ENCODE measurements at regions not wholly inside any gene's neighbourhood (a gene's known extent, or its start where the extent isn't known, plus 50 kb on each side); places are given as distances from the start of the nearest gene placed in this dataset.

DNA sequence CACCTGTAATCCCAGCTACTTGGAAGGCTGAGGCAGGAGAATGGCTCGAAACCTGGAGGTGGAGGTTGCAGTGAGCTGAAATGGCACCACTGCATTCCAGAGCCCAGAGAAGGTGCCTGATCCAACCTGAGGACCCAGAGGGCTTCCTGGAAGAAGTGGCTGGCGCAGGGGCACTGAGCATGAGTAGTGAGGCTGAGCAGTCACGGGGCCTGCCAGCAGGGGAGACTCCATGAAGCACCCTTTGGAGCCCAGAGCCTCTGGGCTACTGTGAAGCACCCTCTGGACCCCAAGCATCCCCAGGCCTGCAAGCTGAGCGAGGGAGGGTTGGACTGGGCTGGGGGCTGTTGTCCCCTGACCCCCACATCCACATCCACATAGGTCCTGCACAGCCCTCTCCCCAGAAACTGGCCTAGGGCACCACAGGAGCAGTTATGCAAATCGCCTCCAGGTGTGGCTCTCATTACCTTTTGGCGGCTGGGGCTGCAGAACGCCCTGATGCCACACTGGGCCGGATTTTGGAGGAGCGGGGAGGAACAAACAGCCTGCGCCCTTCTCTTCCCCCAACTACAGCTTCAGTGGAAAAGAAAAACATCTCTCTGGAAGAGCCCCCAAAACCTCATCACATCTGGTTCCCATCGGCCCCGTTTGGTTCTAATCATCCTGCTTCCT lies 78.2 kb upstream of the TARDBP start:
- Histone ChIP-seq H3K9me3 (ENCODE audit: insufficient read depth, low read length, severe bottlenecking) (no peaks in the 10 kb centered on the region), H3K27me3 (ENCODE audit: insufficient read depth, low read length, poor library complexity) (peaks cover 14% of the 10 kb centered on the region), H4K20me1 (ENCODE audit: insufficient read depth, low read length) (peaks cover 26% of the 10 kb centered on the region), H3K4me1 (ENCODE audit: insufficient read depth, low read length) (peaks cover 24% of the 10 kb centered on the region), H3K9ac (ENCODE audit: low read depth, low read length) (no peak overlapping the region), H3K36me3 (ENCODE audit: insufficient read depth, low read length) (no peaks in the 10 kb centered on the region), H2AFZ (ENCODE audit: low read depth, low read length) (no peak overlapping the region), H3K27ac (ENCODE audit: low read length) (no peak overlapping the region), H3K4me3 (ENCODE audit: low read depth in 1 of 2, low read length in 2 of 2) (no peak overlapping the region), H3K4me2 (ENCODE audit: insufficient read depth, low read length) (no peak overlapping the region), H3K79me2 (ENCODE audit: insufficient read depth, low read length) (no peaks in the 10 kb centered on the region)
- ATAC-seq (ENCODE audit: insufficient read depth, low read depth) (no peak), DNase-seq (no peak)
- no peak for TF ChIP-seq EZH2 (IDR thresholded peaks at IDR 0.05; ENCODE audit: borderline replicate concordance, low read depth, low read length, severe bottlenecking)
- TF ChIP-seq, protein P1, sequence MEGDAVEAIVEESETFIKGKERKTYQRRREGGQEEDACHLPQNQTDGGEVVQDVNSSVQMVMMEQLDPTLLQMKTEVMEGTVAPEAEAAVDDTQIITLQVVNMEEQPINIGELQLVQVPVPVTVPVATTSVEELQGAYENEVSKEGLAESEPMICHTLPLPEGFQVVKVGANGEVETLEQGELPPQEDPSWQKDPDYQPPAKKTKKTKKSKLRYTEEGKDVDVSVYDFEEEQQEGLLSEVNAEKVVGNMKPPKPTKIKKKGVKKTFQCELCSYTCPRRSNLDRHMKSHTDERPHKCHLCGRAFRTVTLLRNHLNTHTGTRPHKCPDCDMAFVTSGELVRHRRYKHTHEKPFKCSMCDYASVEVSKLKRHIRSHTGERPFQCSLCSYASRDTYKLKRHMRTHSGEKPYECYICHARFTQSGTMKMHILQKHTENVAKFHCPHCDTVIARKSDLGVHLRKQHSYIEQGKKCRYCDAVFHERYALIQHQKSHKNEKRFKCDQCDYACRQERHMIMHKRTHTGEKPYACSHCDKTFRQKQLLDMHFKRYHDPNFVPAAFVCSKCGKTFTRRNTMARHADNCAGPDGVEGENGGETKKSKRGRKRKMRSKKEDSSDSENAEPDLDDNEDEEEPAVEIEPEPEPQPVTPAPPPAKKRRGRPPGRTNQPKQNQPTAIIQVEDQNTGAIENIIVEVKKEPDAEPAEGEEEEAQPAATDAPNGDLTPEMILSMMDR (IDR thresholded peaks at IDR 0.05; ENCODE audit: borderline replicate concordance, extremely low read depth, low read length, poor library complexity, severe bottlenecking): no peak

DNA sequence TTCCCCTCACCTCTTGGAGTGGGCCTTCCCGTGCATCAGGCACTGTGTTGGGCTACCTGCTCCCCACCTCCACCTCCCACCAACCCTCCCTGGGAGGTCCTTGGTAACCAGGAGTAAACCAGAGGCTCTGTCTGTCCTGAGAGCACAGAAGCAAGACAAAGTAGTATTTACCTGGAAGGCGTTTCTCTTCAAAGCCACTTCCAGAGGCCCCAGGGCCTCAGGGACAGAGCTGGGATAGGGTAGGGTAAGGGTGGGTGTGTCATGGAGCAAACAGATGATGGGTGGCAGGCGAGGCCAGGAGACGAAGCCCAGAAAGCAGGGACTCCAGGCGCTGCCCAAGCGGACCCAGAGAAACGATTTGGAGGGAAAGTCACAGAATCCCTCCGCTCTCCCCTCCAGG lies 77.2 kb upstream of the TARDBP start:
- Histone ChIP-seq H3K4me3 (ENCODE audit: low read depth in 1 of 2, low read length in 2 of 2) (no peak overlapping the region), H3K79me2 (ENCODE audit: insufficient read depth, low read length) (no peaks in the 10 kb centered on the region), H3K9me3 (ENCODE audit: insufficient read depth, low read length, severe bottlenecking) (no peaks in the 10 kb centered on the region), H2AFZ (ENCODE audit: low read depth, low read length) (no peak overlapping the region), H3K36me3 (ENCODE audit: insufficient read depth, low read length) (no peaks in the 10 kb centered on the region), H3K4me2 (ENCODE audit: insufficient read depth, low read length) (no peak overlapping the region), H3K27ac (ENCODE audit: low read length) (no peak overlapping the region), H3K9ac (ENCODE audit: low read depth, low read length) (no peak overlapping the region), H3K27me3 (ENCODE audit: insufficient read depth, low read length, poor library complexity) (peaks cover 14% of the 10 kb centered on the region), H4K20me1 (ENCODE audit: insufficient read depth, low read length) (peaks cover 32% of the 10 kb centered on the region), H3K4me1 (ENCODE audit: insufficient read depth, low read length) (peaks cover 34% of the 10 kb centered on the region)
- no peak for DNase-seq
- no peak for ATAC-seq (ENCODE audit: insufficient read depth, low read depth)
- TF ChIP-seq, protein P1 (IDR thresholded peaks at IDR 0.05; ENCODE audit: borderline replicate concordance, extremely low read depth, low read length, poor library complexity, severe bottlenecking): no peak
- TF ChIP-seq EZH2 (IDR thresholded peaks at IDR 0.05; ENCODE audit: borderline replicate concordance, low read depth, low read length, severe bottlenecking): no peak

DNA sequence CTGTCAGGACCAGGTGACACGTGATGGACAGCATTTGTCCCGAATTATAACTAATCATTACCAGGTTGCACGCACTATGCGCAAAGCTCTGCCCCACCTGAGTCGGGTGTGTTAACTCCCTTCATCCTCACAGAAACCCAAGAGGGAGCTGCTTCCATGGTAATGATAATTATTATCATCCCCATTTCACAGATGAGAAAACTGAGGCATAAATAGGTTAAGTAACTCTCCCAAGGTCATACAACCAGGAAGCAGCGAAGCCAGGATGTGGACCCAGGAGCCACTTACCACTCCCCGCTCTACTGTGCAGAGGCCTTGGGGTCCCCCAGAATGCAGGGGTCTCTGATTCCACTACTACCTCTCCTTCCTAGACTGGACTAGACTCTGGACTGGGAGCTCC lies 76.7 kb upstream of the TARDBP start:
- Histone ChIP-seq H3K36me3 (ENCODE audit: insufficient read depth, low read length) (no peaks in the 10 kb centered on the region), H3K27ac (ENCODE audit: low read length) (no peak overlapping the region), H3K9ac (ENCODE audit: low read depth, low read length) (no peak overlapping the region), H3K4me3 (ENCODE audit: low read depth in 1 of 2, low read length in 2 of 2) (no peak overlapping the region), H3K4me2 (ENCODE audit: insufficient read depth, low read length) (no peak overlapping the region), H4K20me1 (ENCODE audit: insufficient read depth, low read length) (peaks cover 36% of the 10 kb centered on the region), H3K27me3 (ENCODE audit: insufficient read depth, low read length, poor library complexity) (peaks cover 14% of the 10 kb centered on the region), H3K79me2 (ENCODE audit: insufficient read depth, low read length) (no peaks in the 10 kb centered on the region), H3K4me1 (ENCODE audit: insufficient read depth, low read length) (peaks cover 39% of the 10 kb centered on the region), H2AFZ (ENCODE audit: low read depth, low read length) (no peak overlapping the region), H3K9me3 (ENCODE audit: insufficient read depth, low read length, severe bottlenecking) (no peaks in the 10 kb centered on the region)
- ATAC-seq (ENCODE audit: insufficient read depth, low read depth) (no peak), DNase-seq (no peak)
- TF ChIP-seq, protein P1 (IDR thresholded peaks at IDR 0.05; ENCODE audit: borderline replicate concordance, extremely low read depth, low read length, poor library complexity, severe bottlenecking): no peak
- no peak for TF ChIP-seq EZH2 (IDR thresholded peaks at IDR 0.05; ENCODE audit: borderline replicate concordance, low read depth, low read length, severe bottlenecking)

Measured in DND-41 (cell line).